ENCODE measurements at regions not wholly inside any gene's neighbourhood (a gene's known extent, or its start where the extent isn't known, plus 50 kb on each side); places are given as distances from the start of the nearest gene placed in this dataset.

DNA sequence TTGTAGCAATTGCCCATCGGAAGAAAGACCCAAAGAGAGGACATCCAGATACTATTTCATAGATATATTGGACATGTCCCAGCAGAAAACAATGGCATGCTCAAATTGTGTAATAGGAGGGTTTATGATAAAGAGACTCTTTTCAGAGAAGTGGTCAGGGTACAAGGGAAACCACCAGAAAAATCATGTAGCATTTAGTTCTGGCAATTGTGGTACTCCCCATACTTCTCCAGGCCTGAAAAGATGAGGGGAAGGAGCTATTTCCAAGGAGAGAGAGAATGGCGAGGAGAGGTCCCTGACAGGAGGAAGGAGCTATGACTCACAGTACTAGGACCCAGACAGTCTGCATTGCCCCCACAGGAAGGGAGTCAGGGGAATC, 68.4 kb upstream of the ADO start:
- intact Hi-C loops (cut with DNase I; ENCODE audit: low total_unique reads) = no loop called here
- no peak for DNase-seq
- Histone ChIP-seq H3K36me3 (no peaks in the 10 kb centered on the region), H3K27me3 (no peaks in the 10 kb centered on the region), H3K9me3 (no peaks in the 10 kb centered on the region), H3K4me3 (no peak overlapping the region), H3K4me1 (no peaks in the 10 kb centered on the region), H3K27ac (no peak overlapping the region)
- TF ChIP-seq POLR2A (IDR thresholded peaks at IDR 0.05) = no peak
- TF ChIP-seq, protein P1, sequence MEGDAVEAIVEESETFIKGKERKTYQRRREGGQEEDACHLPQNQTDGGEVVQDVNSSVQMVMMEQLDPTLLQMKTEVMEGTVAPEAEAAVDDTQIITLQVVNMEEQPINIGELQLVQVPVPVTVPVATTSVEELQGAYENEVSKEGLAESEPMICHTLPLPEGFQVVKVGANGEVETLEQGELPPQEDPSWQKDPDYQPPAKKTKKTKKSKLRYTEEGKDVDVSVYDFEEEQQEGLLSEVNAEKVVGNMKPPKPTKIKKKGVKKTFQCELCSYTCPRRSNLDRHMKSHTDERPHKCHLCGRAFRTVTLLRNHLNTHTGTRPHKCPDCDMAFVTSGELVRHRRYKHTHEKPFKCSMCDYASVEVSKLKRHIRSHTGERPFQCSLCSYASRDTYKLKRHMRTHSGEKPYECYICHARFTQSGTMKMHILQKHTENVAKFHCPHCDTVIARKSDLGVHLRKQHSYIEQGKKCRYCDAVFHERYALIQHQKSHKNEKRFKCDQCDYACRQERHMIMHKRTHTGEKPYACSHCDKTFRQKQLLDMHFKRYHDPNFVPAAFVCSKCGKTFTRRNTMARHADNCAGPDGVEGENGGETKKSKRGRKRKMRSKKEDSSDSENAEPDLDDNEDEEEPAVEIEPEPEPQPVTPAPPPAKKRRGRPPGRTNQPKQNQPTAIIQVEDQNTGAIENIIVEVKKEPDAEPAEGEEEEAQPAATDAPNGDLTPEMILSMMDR (IDR thresholded peaks at IDR 0.05) = no peak

DNA sequence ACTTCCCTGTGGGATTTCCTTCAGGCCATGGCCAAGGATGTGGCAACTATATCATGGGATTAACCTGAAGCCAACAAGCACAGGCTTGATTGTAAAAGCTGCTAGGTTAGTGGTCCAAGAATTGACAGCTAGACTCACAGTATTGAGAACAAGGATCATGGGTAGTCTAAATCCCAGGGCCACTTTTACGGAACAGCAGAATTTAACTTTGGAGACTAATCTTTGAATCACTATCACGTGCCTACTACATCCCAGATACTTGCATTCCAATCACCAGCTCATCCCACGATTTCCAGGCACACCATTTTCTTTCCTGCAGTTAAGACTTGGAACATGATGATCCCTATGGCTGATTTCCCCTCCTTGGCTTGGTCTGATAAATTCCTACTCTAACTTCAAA, 65.6 kb upstream of the ADO start:
- TF ChIP-seq, protein P1 (IDR thresholded peaks at IDR 0.05) = no peak
- no peak for TF ChIP-seq POLR2A (IDR thresholded peaks at IDR 0.05)
- intact Hi-C loops (cut with DNase I; ENCODE audit: low total_unique reads) = no loop called here
- no peak for DNase-seq

DNA sequence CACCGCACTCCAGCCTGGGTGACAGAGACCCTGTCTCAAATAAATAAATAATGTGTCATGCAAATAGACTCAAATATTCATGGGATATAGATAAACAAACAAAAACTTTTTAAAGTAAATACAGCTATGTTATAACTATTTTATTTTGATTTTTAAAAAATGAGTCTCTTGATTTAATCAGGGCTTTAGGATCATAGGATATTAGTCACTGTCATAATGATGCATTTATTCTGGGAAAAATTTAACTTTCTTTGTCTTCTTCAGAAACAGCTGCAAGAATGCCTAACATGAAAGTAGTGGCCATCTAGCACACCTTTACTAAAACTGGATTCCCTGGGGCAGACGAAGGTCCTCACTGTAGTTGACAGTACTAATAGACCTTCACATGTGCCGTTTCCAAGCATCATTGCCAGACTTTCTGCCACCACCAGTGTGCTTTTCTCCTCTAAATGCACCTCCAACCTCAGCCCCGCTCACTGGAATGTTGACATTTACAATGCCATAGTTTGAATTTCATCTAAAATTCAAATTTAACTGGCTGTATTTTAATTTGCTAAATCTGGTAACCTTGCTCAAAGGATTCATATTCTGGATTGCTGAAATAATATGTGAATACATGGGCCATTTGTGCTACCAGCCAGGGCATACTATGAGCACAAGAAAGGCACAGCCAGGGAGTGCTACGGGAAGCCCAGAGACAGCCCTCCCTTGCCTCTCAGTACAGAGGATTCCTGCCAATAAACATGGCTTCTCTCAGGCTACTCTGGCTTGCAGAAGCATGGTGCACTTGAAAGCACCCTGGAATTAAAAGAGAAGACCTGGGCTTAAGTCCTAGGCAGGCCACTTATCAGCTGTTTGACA, 63.4 kb upstream of the ADO start:
- H3K4me3 ChIP-seq = no peak overlapping the region
- H3K4me1 ChIP-seq = no peaks in the 10 kb centered on the region
- no peak overlapping the region for H3K27ac ChIP-seq
- no peaks in the 10 kb centered on the region for H3K27me3 ChIP-seq
- intact Hi-C loops (cut with DNase I; ENCODE audit: low total_unique reads) = no loop called here
- H3K36me3 ChIP-seq = no peaks in the 10 kb centered on the region
- no peak for DNase-seq
- no peaks in the 10 kb centered on the region for H3K9me3 ChIP-seq
- TF ChIP-seq, protein P1 (IDR thresholded peaks at IDR 0.05) = no peak
- no peak for TF ChIP-seq POLR2A (IDR thresholded peaks at IDR 0.05)

More for the DNA sequence above, 65.6 kb upstream of the ADO start:
- no peaks in the 10 kb centered on the region for H3K9me3 ChIP-seq
- no peak overlapping the region for H3K27ac ChIP-seq
- no peaks in the 10 kb centered on the region for H3K27me3 ChIP-seq
- no peaks in the 10 kb centered on the region for H3K36me3 ChIP-seq
- H3K4me3 ChIP-seq = no peak overlapping the region
- H3K4me1 ChIP-seq = no peaks in the 10 kb centered on the region

DNA sequence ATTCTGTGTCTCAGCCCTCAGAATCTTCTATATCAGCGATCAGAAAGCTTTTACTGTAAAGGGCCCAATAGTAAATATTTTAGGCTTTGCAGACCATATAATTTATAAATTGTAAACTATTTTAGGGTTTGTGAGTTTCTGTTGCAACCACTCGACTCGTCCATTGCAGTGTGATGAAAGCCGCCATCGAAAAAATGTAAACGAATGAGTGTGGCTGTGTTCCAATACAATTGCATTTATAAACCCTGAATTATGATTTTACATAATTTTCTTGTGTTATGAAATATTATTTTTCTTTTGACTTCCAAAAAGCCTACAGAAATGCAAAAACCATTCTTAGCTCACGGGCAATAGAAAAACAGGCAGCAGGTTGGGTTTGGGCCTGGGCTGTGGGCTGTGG, 62.5 kb upstream of the ADO start:
- Histone ChIP-seq H3K4me1 (no peaks in the 10 kb centered on the region), H3K27ac (no peak overlapping the region), H3K36me3 (no peaks in the 10 kb centered on the region), H3K4me3 (no peak overlapping the region), H3K9me3 (no peaks in the 10 kb centered on the region), H3K27me3 (no peaks in the 10 kb centered on the region)
- DNase-seq = no peak
- intact Hi-C loops (cut with DNase I; ENCODE audit: low total_unique reads) = no loop called here
- TF ChIP-seq POLR2A (IDR thresholded peaks at IDR 0.05) = no peak
- TF ChIP-seq, protein P1 (IDR thresholded peaks at IDR 0.05) = no peak

DNA sequence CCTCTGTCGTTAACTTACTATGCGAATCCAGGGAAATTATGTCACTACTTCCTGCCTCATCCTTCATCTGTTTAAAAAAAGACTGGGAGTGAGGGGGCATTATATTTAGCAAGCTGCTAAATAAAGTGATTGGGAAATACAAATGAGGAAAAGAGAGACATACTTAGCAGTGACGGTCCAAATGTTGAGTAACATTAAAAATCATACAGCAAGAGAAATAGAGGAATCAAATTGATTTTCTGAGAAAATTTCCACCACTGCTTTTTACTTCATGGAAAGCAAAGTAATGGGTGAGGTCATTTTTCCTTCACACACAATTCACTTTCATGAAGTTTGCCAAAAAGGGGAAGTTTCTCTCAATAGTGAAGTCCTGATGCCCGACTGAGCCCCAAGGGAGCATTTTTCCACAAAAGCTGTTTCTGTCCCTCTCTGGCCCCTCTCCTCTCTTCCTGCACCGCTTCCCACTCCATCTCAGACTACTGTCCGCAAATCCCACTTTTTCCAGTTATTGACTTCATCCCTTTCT, 61.9 kb upstream of the ADO start:
- H3K9me3 ChIP-seq = no peaks in the 10 kb centered on the region
- no peak overlapping the region for H3K4me3 ChIP-seq
- no peak overlapping the region for H3K27ac ChIP-seq
- no peaks in the 10 kb centered on the region for H3K36me3 ChIP-seq
- H3K4me1 ChIP-seq = no peaks in the 10 kb centered on the region
- DNase-seq = no peak
- intact Hi-C loops (cut with DNase I; ENCODE audit: low total_unique reads) = no loop called here
- H3K27me3 ChIP-seq = no peaks in the 10 kb centered on the region
- TF ChIP-seq, protein P1 (IDR thresholded peaks at IDR 0.05) = no peak
- TF ChIP-seq POLR2A (IDR thresholded peaks at IDR 0.05) = no peak
